ENCODE measurements at regions not wholly inside any gene's neighbourhood (a gene's known extent, or its start where the extent isn't known, plus 50 kb on each side); places are given as distances from the start of the nearest gene placed in this dataset.

- TF ChIP-seq POLR2A (IDR thresholded peaks at IDR 0.05) (no peak), CTCF (IDR thresholded peaks at IDR 0.05) (no peak)
Measured at GRCh38 chr6:95230071-95230740, 347.1 kb upstream of the MANEA start.
